HG03354 (cell line): ENCODE measurements at regions not wholly inside any gene's neighbourhood (a gene's known extent, or its start where the extent isn't known, plus 50 kb on each side); places are given as distances from the start of the nearest gene placed in this dataset.

Experiments
- ATAC-seq: cut with Tn5 transposase; IDR thresholded peaks from one replicate; pipeline ENCODE4 v1.9.1; 2021; ENCODE audit warnings: mild to moderate bottlenecking; ENCODE audit not compliant: unreplicated experiment, poor library complexity, severe bottlenecking

- no peak for ATAC-seq
Measured at GRCh38 chr2:144096531-144096930, 423.4 kb downstream of the ZEB2 start.

- ATAC-seq = no peak
Measured at GRCh38 chr2:144094408-144095151, 425.3 kb downstream of the ZEB2 start.

- ATAC-seq = no peak
Measured at GRCh38 chr2:144091622-144092021, 428.3 kb downstream of the ZEB2 start.

GRCh38 chr2:144088863-144089262 lies 431.1 kb downstream of the ZEB2 start:
- no peak for ATAC-seq

- ATAC-seq = no peak
Measured at GRCh38 chr2:144086965-144087364, 433.0 kb downstream of the ZEB2 start.

GRCh38 chr2:144085016-144085415 lies 434.9 kb downstream of the ZEB2 start:
- no peak for ATAC-seq

GRCh38 chr2:144084114-144084661 lies 435.7 kb downstream of the ZEB2 start:
- no peak for ATAC-seq

- no peak for ATAC-seq
Measured at GRCh38 chr2:144083211-144083610, 436.7 kb downstream of the ZEB2 start.

- no peak for ATAC-seq
Measured at GRCh38 chr2:144082777-144083176, 437.1 kb downstream of the ZEB2 start.

- ATAC-seq = no peak
Measured at GRCh38 chr2:144082327-144082726, 437.6 kb downstream of the ZEB2 start.

GRCh38 chr2:144081272-144081671 lies 438.6 kb downstream of the ZEB2 start:
- no peak for ATAC-seq

GRCh38 chr2:144079803-144080202 lies 440.1 kb downstream of the ZEB2 start:
- ATAC-seq = no peak

GRCh38 chr2:144078802-144079724 lies 440.9 kb downstream of the ZEB2 start:
- no peak for ATAC-seq

- ATAC-seq = no peak
Measured at GRCh38 chr2:144078106-144078505, 441.8 kb downstream of the ZEB2 start.

- ATAC-seq = no peak
Measured at GRCh38 chr2:144074450-144074849, 445.5 kb downstream of the ZEB2 start.

GRCh38 chr2:144071461-144071860 lies 448.5 kb downstream of the ZEB2 start:
- ATAC-seq = no peak

GRCh38 chr2:144067506-144067905 lies 452.4 kb downstream of the ZEB2 start:
- ATAC-seq = no peak

GRCh38 chr2:144063602-144064001 lies 456.3 kb downstream of the ZEB2 start:
- ATAC-seq = no peak

GRCh38 chr2:144054911-144055310 lies 465.0 kb downstream of the ZEB2 start:
- ATAC-seq = no peak

GRCh38 chr2:144052083-144052482 lies 467.8 kb downstream of the ZEB2 start:
- ATAC-seq = no peak

GRCh38 chr2:144049137-144049536 lies 470.8 kb downstream of the ZEB2 start:
- no peak for ATAC-seq
